Activated CD4-positive, alpha-beta T cell treated with anti-CD3 and anti-CD28 coated beads for 36 hours (primary cell): ENCODE measurements at regions not wholly inside any gene's neighbourhood (a gene's known extent, or its start where the extent isn't known, plus 50 kb on each side); places are given as distances from the start of the nearest gene placed in this dataset.
"Not testable (repeated sequence)": the region's sequence is repeated elsewhere in the genome, so short reads cannot be mapped to it uniquely, and the experiment has no call there.

ENCODE experiments used
- ATAC-seq: fragments of 200-7000 bp; cut with Tn5 transposase; one replicate; pipeline ENCODE4 v1.10.0; 2021; ENCODE audit warnings: mild to moderate bottlenecking, moderate library complexity
- CTCF ChIA-PET: fragments of 350-600 bp; sonication (Branson Sonifier 250); formaldehyde crosslinking; loops from one replicate; lab custom pipeline; 2021; ENCODE audit warnings: antibody characterized with exemption; lab: Charles Lee
- POLR2A ChIA-PET: fragments of 350-600 bp; sonication (Branson Sonifier 250); formaldehyde crosslinking; loops from one replicate; lab custom pipeline; 2021; ENCODE audit warnings: antibody characterized with exemption, inconsistent platforms; lab: Charles Lee
- DNase-seq: peaks from one replicate; pipeline ENCODE4 v3.0.0-alpha.2; 2020
- H3K27ac Mint-ChIP-seq: one replicate; pipeline ENCODE4 v1.8.0; 2021; ENCODE audit warnings: mixed read lengths
- H3K27me3 Mint-ChIP-seq: one replicate; pipeline ENCODE4 v1.8.0; 2021; ENCODE audit warnings: mixed read lengths
- H3K36me3 Mint-ChIP-seq: one replicate; pipeline ENCODE4 v1.8.0; 2021; ENCODE audit warnings: low read depth, mixed read lengths
- H3K4me1 Mint-ChIP-seq: one replicate; pipeline ENCODE4 v1.8.0; 2021; ENCODE audit warnings: mixed read lengths
- H3K4me3 Mint-ChIP-seq: one replicate; pipeline ENCODE4 v1.8.0; 2021; ENCODE audit warnings: mild to moderate bottlenecking, moderate library complexity, mixed read lengths
- H3K9me3 Mint-ChIP-seq: one replicate; pipeline ENCODE4 v1.8.0; 2021; ENCODE audit warnings: low read depth, mixed read lengths
- intact Hi-C, 2 experiments: fragments of 100-400 bp; cut with DNase I in 1 of 2; cut with micrococcal nuclease in 1 of 2; formaldehyde crosslinking; loops; one replicate each; pipeline versions ENCODE4 v1.14.2 to v1.15.1; 2022 to 2024; cut with DNase I, micrococcal nuclease

DNA sequence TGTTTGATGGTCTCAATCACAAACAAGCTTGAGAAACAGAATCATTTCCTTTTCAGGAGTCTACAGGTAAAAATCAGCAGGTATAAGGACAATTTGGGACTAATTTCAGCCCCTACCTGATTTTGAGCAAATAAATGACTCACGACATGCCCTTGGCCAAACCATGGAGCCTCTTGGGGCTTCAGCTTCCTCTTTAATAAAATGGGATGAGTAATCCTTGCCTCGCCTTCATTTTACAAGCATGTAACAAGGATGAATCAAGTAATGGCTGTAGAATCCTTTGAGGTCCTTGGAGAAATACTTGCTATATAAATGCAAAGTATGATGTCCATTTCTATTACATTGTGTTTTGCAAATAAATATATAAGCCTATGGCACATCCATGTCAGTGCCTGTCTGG is 212.8 kb upstream of the PODXL start:
- CTCF ChIA-PET, result interaction anchor here (0.6 kb wide), 1 partner anchor 12 kb away, joined by 5 read pairs; no protein-coding TSS in a partner anchor
- no peaks in the 10 kb centered on the region for H3K9me3 Mint-ChIP-seq
- intact Hi-C loops, result no loop called here

DNA sequence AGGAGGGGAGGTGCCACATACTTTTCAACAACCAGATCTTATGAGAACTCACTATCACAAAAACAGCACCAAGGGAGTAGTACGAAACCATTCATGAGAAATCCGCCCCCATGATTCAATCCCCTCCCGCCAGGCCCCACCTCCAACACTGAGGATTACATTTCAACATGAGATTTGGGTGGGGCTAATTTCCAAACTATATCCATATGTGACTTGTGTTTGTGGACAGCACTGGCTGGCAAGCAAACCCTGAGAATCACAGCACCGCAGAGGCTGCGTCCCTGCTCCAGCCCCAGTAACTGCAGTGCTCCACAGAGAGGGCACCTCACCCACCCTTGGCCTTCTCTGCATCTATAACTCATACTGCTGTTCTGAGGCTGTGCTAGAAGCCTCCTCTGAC is 211.2 kb upstream of the PODXL start:
- no peak for DNase-seq
- Mint-ChIP-seq H3K4me1 (no peaks in the 10 kb centered on the region), H3K27ac (no peak overlapping the region), H3K9me3 (no peaks in the 10 kb centered on the region), H3K27me3 (peaks cover 13% of the 10 kb centered on the region), H3K4me3 (no peak overlapping the region), H3K36me3 (no peaks in the 10 kb centered on the region)
- ChIA-PET CTCF (no interaction called here), POLR2A (no interaction called here)
- ATAC-seq, result no peak
- intact Hi-C loops, result no loop called here

More for the DNA sequence above, 212.8 kb upstream of the PODXL start:
- H3K4me3 Mint-ChIP-seq, result no peak overlapping the region
- POLR2A ChIA-PET, result no interaction called here
- no peak for ATAC-seq
- no peaks in the 10 kb centered on the region for H3K36me3 Mint-ChIP-seq
- peaks cover 6% of the 10 kb centered on the region for H3K27me3 Mint-ChIP-seq
- no peak overlapping the region for H3K27ac Mint-ChIP-seq
- no peaks in the 10 kb centered on the region for H3K4me1 Mint-ChIP-seq
- no peak for DNase-seq

DNA sequence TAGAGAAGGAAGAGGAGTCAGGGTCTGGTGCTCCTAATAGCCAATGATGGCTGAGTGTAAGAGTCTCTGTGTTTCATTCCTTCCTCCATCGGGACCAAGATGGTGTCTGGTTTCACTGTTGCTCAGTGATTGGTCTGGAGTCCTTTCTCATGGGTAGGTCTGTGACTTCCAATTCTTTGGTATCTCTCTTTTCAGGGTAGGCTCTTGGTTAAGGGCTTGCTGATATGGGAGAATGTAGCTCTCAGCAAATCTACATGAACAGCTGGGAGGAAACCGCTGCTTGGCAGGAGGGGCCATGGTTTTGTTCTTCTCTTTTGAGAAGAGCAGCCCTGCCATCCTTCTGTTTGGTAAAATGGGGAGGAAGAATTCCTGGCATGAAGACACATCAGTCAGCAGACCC is 209.1 kb upstream of the PODXL start:
- POLR2A ChIA-PET, result no interaction called here

DNA sequence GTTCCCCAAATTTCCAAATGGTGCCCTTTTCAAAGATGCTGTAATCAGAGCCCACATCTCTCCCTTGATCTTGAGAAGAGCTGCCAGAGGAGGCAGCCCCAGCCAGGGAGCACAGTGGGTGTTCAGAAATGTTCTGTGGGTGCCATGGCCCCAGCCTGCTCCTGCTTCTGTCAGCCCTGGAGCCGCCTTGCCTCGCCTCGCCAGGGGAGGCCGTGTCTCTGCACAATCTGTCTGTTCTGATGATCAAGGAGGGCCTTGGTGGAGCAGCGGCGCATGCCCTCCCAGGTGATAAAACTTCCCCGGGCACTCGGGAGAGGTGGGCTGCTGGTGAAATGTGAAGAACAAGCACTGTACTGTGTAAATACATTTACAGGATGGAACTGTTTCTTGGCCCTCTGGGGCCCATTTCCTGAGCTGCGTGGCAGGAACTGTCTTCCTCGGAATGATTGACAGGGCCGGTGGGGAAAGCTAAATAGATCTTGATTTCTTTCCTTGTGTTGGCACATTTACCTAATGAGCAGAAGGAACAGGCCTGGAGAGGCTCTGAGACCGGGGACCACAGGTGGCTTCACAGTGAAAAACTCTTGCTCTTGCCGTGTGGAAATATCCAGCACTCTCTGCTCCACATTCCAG is 207.8 kb upstream of the PODXL start:
- no peaks in the 10 kb centered on the region for H3K36me3 Mint-ChIP-seq
- ATAC-seq, result no peak
- CTCF ChIA-PET, result no interaction called here

More for the DNA sequence above, 209.1 kb upstream of the PODXL start:
- H3K9me3 Mint-ChIP-seq, result no peaks in the 10 kb centered on the region
- CTCF ChIA-PET, result interaction anchor here (0.8 kb wide), 1 partner anchor 74 kb away, joined by 3 read pairs; no protein-coding TSS in a partner anchor
- ATAC-seq, result no peak
- no peak overlapping the region for H3K4me3 Mint-ChIP-seq
- H3K27ac Mint-ChIP-seq, result no peak overlapping the region
- DNase-seq, result no peak
- peaks cover 17% of the 10 kb centered on the region for H3K27me3 Mint-ChIP-seq
- H3K4me1 Mint-ChIP-seq, result no peaks in the 10 kb centered on the region
- H3K36me3 Mint-ChIP-seq, result no peaks in the 10 kb centered on the region
- intact Hi-C loops, result no loop called here

DNA sequence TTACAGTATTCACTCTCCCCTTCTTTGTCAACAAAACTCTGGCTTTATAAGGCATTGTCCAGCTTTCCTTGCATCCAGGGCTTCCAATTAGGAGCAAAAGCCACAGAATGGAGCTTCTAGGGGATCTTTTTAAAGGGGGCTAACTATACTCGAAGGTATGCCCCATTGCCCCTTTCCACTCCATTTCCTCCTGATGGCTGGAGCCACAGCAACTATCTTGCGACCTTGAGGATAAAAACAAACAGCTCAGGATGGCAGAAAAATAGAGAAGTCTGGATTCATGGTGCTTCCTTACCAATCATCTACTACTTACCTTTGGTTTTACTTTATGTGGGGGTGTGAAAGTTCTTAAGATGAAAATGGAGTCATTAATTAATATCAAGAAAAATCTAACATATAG is 206.3 kb upstream of the PODXL start:
- ATAC-seq (no peak), DNase-seq (no peak)
- CTCF ChIA-PET, result no interaction called here
- no peak overlapping the region for H3K4me3 Mint-ChIP-seq
- intact Hi-C loops, result no loop called here
- H3K4me1 Mint-ChIP-seq, result no peaks in the 10 kb centered on the region
- no peaks in the 10 kb centered on the region for H3K9me3 Mint-ChIP-seq
- no peaks in the 10 kb centered on the region for H3K36me3 Mint-ChIP-seq
- POLR2A ChIA-PET, result no interaction called here
- H3K27ac Mint-ChIP-seq, result no peak overlapping the region
- peaks cover 28% of the 10 kb centered on the region for H3K27me3 Mint-ChIP-seq

More for the DNA sequence above, 207.8 kb upstream of the PODXL start:
- no peak overlapping the region for H3K27ac Mint-ChIP-seq
- H3K27me3 Mint-ChIP-seq, result peaks cover 24% of the 10 kb centered on the region
- no peak overlapping the region for H3K4me3 Mint-ChIP-seq
- intact Hi-C loops, result no loop called here
- no peaks in the 10 kb centered on the region for H3K9me3 Mint-ChIP-seq
- H3K4me1 Mint-ChIP-seq, result no peaks in the 10 kb centered on the region
- POLR2A ChIA-PET, result no interaction called here
- DNase-seq, result no peak

DNA sequence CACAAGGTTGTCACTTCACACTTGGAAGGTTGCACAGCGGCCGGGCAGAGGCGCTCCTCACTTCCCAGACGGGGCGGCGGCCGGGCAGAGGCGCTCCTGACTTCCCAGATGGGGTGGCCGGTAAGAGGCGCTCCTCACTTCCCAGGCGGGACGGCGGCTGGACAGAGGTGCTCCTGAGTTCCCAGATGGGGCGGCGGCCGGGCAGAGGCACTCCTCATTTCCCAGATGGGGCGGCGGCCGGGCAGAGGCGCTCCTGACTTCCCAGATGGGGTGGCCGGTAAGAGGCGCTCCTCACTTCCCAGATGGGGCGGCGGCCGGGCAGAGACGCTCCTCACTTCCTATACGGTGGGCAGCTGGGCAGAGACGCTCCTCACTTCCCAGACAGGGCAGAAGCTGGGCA is 199.4 kb upstream of the PODXL start:
- DNase-seq, H3K27ac Mint-ChIP-seq, POLR2A ChIA-PET, CTCF ChIA-PET, H3K4me1 Mint-ChIP-seq, H3K4me3 Mint-ChIP-seq, H3K9me3 Mint-ChIP-seq, intact Hi-C loops, ATAC-seq, H3K36me3 Mint-ChIP-seq: not testable (repeated sequence)
- H3K27me3 Mint-ChIP-seq, result peaks cover 23% of the 10 kb centered on the region

DNA sequence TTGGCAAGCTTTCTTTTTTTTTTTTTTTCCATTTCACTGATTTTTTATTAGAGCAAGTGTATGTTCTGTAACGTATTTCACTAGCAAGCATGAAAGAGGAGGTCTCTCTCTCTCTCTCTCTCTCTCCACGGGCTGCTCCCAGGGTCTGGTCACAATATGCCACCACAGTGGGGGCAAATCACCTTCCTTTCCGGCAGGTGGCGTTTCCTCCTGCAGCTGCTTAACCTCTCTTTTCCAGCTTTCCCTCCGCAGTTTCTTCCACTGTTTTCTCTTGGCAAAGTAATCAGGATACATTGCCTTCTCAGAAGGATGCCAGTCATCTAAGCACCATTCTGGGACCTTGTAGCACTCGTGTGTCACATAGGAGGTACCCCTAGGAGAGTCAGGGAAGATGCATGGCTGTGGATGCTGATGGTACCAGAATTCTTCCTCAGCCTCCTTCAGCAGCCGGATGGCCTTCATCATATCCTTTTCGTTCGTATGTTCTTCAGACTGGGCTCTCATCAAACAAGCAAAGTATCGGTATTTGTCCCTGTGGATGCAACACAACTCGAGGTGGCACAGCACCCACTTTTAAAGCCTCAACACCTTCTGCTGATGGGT is 197.3 kb upstream of the PODXL start:
- ATAC-seq, result no peak
- ChIA-PET CTCF (interaction anchor here (0.6 kb wide), 2 partner anchors 64 to 885 kb away, joined by 3 read pairs; no protein-coding TSS in a partner anchor), POLR2A (no interaction called here)
- Mint-ChIP-seq H3K4me1 (no peaks in the 10 kb centered on the region), H3K27ac (no peak overlapping the region), H3K36me3 (no peaks in the 10 kb centered on the region), H3K27me3 (peaks cover 13% of the 10 kb centered on the region), H3K4me3 (no peak overlapping the region), H3K9me3 (no peaks in the 10 kb centered on the region)
- intact Hi-C loops, result no loop called here
- peak; percentile 13 for DNase-seq

DNA sequence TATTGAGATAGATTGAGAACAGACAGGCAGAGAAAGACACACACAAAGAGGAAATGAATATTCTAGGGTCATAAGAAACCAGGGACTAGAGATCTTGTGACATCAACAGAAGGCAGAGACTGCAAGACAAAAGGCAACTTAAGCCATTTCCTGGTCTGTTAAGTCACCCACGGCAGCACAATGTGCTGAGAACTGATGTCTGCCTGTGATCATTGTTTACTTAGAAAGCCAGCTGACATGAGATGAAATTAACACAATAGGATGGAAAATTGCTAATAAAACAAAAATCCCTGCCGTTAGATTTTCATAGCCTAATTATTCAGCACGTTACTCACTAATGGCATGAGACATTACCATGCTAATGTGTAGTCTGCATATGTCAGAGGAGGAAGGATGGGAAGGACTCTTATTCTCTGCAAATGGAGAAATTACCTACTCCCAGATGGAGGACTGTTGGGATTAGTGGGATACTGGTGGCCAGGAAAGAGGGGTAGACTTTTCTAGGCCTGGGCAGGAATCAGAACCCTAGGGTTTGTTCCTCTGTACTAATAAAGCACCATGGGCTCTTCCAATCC is 191.3 kb upstream of the PODXL start:
- H3K27me3 Mint-ChIP-seq, result peaks cover 21% of the 10 kb centered on the region
- no peak overlapping the region for H3K4me3 Mint-ChIP-seq
- H3K9me3 Mint-ChIP-seq, result no peaks in the 10 kb centered on the region
- CTCF ChIA-PET, result no interaction called here
- no peak overlapping the region for H3K27ac Mint-ChIP-seq
- intact Hi-C loops, result no loop called here
- no peaks in the 10 kb centered on the region for H3K36me3 Mint-ChIP-seq
- no peaks in the 10 kb centered on the region for H3K4me1 Mint-ChIP-seq
- no peak for ATAC-seq
- no peak for DNase-seq
- POLR2A ChIA-PET, result no interaction called here

DNA sequence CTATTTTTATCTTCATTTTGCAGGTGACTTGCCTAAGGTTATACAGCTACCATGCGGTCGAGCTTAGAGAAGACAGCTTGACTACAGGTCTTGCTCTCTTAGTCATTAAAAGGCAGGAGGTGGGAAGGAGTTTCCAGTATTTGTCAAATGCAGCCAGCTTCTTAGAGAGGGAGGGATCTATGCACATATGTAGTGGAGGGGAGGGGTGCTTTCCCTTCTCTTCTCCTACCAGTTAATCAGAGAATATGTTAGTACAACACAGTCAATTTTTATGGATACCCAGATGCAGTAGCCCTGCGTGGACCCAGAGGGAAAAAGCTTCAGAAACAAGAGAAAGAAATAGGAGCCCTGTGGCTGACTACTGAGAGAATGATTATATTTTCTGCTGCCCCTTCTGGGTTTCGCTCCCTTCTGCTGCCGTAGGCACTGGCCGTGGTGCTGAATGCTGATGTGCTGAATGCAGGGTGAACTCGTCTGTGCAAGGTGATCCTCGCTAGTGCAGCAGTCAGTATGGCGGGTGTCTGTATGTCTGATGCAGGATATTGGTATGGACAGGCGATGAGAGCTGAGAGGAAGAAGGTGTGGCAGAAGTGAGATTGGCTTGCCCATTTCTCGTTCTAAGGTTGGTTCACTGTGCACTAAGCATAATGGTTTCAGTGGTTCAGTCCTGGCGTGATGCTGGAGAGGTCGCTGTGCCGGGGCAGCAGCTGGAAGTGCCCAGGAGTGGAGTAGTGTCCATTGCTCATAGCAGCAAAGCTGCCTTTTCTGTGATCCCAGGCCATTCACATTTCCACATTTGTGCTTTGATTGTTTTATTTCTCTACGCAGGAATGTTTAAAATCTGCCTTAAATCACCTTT is 189.2 kb upstream of the PODXL start:
- POLR2A ChIA-PET, result no interaction called here
- H3K9me3 Mint-ChIP-seq, result no peaks in the 10 kb centered on the region
- intact Hi-C loops, result no loop called here
- peaks cover 20% of the 10 kb centered on the region for H3K27me3 Mint-ChIP-seq
- H3K4me1 Mint-ChIP-seq, result no peaks in the 10 kb centered on the region
- no peaks in the 10 kb centered on the region for H3K36me3 Mint-ChIP-seq
- DNase-seq, result peak; percentile 44
- no peak overlapping the region for H3K27ac Mint-ChIP-seq
- CTCF ChIA-PET, result no interaction called here
- no peak for ATAC-seq
- no peak overlapping the region for H3K4me3 Mint-ChIP-seq

DNA sequence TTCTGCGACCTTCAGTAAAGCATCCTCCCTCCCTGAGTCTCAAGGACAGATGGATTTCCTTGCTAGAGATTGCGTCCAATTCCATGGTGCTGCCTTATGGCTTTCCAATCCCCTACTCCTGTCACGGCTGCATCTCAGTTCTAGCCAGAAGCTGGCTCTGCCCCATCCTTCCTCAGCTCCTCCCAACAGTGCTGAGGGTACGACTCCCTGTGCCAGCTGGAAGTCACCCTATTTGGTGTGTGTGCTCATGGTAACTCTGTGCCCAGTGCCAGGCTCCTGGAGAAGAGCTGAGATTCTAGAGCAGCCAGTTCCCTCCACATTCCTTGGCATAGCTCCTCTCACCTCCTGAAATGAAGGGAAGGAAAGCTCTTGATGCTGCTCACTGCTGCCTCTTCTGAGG is 185.0 kb upstream of the PODXL start:
- no peak overlapping the region for H3K4me3 Mint-ChIP-seq
- H3K36me3 Mint-ChIP-seq, result no peaks in the 10 kb centered on the region
- POLR2A ChIA-PET, result no interaction called here
- no peaks in the 10 kb centered on the region for H3K9me3 Mint-ChIP-seq
- H3K27ac Mint-ChIP-seq, result no peak overlapping the region
- ATAC-seq (no peak), DNase-seq (no peak)
- intact Hi-C loops, result no loop called here
- CTCF ChIA-PET, result interaction anchor here (0.8 kb wide), 1 partner anchor 47 kb away, joined by 3 read pairs; no protein-coding TSS in a partner anchor
- H3K4me1 Mint-ChIP-seq, result no peaks in the 10 kb centered on the region
- peaks cover 26% of the 10 kb centered on the region for H3K27me3 Mint-ChIP-seq

DNA sequence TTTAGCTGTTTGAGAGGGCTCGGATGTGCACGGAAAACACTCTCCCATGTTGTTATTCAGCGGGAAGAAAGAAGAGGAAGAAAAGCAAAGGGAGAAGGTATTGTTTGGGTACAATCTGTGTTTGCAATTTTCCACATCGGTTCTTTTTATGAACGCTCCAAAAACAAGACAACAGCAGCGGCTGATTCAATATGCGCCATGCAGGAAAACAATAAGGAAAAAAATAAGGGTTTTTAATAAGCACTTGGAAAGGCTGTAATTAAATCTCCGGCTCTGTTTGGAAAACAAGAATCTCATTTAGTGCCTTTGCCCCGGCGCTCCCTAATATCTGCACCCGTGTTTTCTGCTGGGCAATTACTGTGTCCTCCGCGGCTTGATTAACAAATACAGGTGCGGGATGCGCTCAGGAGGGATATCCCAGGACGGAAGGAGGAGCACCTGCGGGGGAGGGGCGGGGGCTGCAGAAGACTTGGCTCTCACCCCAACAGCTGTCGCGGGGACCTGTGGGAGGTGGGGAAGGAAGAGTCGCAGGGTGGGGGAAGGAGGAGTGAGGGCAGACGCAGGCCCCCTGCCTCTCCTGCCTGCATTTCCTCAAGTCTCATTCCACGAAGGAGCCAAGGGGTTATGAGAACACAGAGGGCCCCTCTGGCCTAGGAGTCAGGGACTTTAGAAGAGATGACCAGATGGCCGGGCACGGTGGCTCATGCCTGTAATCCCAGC is 181.5 kb upstream of the PODXL start:
- peaks cover 25% of the 10 kb centered on the region for H3K27me3 Mint-ChIP-seq
- DNase-seq (no peak), ATAC-seq (no peak)
- no peak overlapping the region for H3K27ac Mint-ChIP-seq
- ChIA-PET POLR2A (no interaction called here), CTCF (no interaction called here)
- H3K9me3 Mint-ChIP-seq, result no peaks in the 10 kb centered on the region
- no peak overlapping the region for H3K4me3 Mint-ChIP-seq
- no peaks in the 10 kb centered on the region for H3K4me1 Mint-ChIP-seq
- H3K36me3 Mint-ChIP-seq, result no peaks in the 10 kb centered on the region
- intact Hi-C loops, result no loop called here
